Hematopoietic multipotent progenitor cell treated with erythropoietin and hydrocortisone succinate and interleukin-3 and kit ligand, for 8 days (in vitro differentiated cells): ENCODE measurements at regions not wholly inside any gene's neighbourhood (a gene's known extent, or its start where the extent isn't known, plus 50 kb on each side); places are given as distances from the start of the nearest gene placed in this dataset.
"Not testable (repeated sequence)": the region's sequence is repeated elsewhere in the genome, so short reads cannot be mapped to it uniquely, and the experiment has no call there.

Source experiments
- DNase-seq: peaks from one replicate; pipeline ENCODE4 v3.0.0-alpha.2; 2015

- DNase-seq, result no peak
Measured at GRCh38 chr11:128151338-128151737, 436.0 kb downstream of the ETS1 start.

GRCh38 chr11:128148208-128148607 is 439.1 kb downstream of the ETS1 start:
- DNase-seq, result no peak

GRCh38 chr11:128146926-128147605 is 440.3 kb downstream of the ETS1 start:
- no peak for DNase-seq

- DNase-seq, result not testable (repeated sequence)
Measured at GRCh38 chr11:128140293-128140692, 447.1 kb downstream of the ETS1 start.

- no peak for DNase-seq
Measured at GRCh38 chr11:128135451-128135850, 451.9 kb downstream of the ETS1 start.

- DNase-seq, result no peak
Measured at GRCh38 chr11:128133501-128133900, 453.9 kb downstream of the ETS1 start.

GRCh38 chr11:128130052-128130451 is 457.3 kb downstream of the ETS1 start:
- DNase-seq, result no peak

- no peak for DNase-seq
Measured at GRCh38 chr11:128125723-128126122, 461.6 kb downstream of the ETS1 start.

GRCh38 chr11:128116885-128117284 is 470.5 kb downstream of the ETS1 start:
- no peak for DNase-seq

GRCh38 chr11:128116447-128116846 is 470.9 kb downstream of the ETS1 start:
- no peak for DNase-seq

GRCh38 chr11:128105950-128106349 is 481.4 kb downstream of the ETS1 start:
- DNase-seq, result no peak

- no peak for DNase-seq
Measured at GRCh38 chr11:128105511-128105910, 481.8 kb downstream of the ETS1 start.

- DNase-seq, result no peak
Measured at GRCh38 chr11:128103278-128103873, 484.0 kb downstream of the ETS1 start.

- DNase-seq, result no peak
Measured at GRCh38 chr11:128098781-128099180, 488.6 kb downstream of the ETS1 start.

- DNase-seq, result no peak
Measured at GRCh38 chr11:128095466-128095981, 491.8 kb downstream of the ETS1 start.

GRCh38 chr11:128093689-128094088 is 493.7 kb downstream of the ETS1 start:
- no peak for DNase-seq

GRCh38 chr11:128089962-128090361 is 497.4 kb downstream of the ETS1 start:
- no peak for DNase-seq

- no peak for DNase-seq
Measured at GRCh38 chr11:128086794-128087193, 500.6 kb downstream of the ETS1 start.

- DNase-seq, result no peak
Measured at GRCh38 chr11:128085276-128085675, 502.1 kb downstream of the ETS1 start.

- no peak for DNase-seq
Measured at GRCh38 chr11:128082574-128082973, 504.8 kb downstream of the ETS1 start.

GRCh38 chr11:128069665-128070064 is 517.7 kb downstream of the ETS1 start:
- no peak for DNase-seq

GRCh38 chr11:128067780-128068179 is 519.6 kb downstream of the ETS1 start:
- no peak for DNase-seq

GRCh38 chr11:128066399-128066798 is 521.0 kb downstream of the ETS1 start:
- no peak for DNase-seq

- DNase-seq, result no peak
Measured at GRCh38 chr11:128061281-128061871, 526.0 kb downstream of the ETS1 start.
